HG02571 (cell line): ENCODE measurements at regions not wholly inside any gene's neighbourhood (a gene's known extent, or its start where the extent isn't known, plus 50 kb on each side); places are given as distances from the start of the nearest gene placed in this dataset.
"Not testable (repeated sequence)": the region's sequence is repeated elsewhere in the genome, so short reads cannot be mapped to it uniquely, and the experiment has no call there.

ENCODE experiments used
- ATAC-seq: cut with Tn5 transposase; IDR thresholded peaks from one replicate; pipeline ENCODE4 v1.9.1; 2021; ENCODE audit warnings: mild to moderate bottlenecking, moderate library complexity; ENCODE audit not compliant: unreplicated experiment

DNA sequence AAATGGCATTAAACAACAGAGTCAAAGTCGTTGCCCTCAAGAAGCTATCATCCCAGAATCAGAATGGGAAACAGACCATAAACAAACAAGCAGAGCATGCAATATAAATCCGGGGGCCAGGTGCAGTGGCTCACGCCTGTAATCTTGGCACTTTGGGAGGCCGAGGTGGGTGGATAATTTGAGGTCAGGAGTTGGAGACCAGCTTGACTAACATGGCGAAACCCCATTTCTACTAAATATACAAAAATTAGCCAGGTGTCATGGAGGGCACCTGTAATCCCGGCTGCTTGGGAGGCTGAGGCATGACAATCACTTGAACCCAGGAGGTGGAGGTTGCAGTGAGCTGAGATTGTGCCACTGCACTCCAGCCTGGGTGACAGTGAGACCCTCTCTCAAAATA, 249.8 kb downstream of the CYRIA start:
- not testable (repeated sequence) for ATAC-seq

DNA sequence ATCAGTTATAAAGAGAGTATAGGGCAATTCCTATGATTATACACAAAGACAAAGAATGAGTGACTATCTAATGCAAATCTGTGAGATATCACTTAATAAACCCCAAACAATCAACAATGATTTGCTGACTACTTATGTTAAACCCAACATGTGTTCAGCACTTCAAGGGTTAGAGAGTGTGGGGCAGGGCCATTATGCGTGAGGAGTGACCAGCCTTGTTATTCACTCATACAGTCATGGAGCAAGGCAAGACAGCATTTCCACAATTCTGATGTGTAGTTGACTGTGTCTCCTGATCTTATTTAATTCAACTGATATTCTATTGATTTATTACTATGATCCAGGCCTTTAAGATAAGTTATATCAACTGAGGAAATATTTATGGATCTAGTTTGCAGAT, 251.7 kb downstream of the CYRIA start:
- ATAC-seq = no peak

DNA sequence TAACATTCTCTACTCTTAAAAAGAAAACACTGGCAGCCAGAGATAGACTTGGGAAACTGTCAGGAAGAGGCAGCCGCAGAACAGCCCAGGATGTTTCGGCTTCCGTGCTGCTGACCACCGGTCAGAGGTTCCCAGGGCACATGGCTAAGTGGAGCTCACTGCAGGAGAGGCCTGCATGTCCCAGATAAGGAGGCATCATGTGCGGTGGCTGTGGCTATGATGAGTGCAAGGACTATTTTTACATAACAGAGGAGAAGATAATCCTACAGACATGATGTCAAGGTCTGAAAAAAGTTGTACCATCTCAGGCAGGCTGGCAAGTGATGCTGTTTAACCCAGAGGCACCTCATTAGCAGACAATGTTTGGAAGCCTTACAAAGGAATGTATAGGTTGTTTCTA, 252.3 kb downstream of the CYRIA start:
- no peak for ATAC-seq

DNA sequence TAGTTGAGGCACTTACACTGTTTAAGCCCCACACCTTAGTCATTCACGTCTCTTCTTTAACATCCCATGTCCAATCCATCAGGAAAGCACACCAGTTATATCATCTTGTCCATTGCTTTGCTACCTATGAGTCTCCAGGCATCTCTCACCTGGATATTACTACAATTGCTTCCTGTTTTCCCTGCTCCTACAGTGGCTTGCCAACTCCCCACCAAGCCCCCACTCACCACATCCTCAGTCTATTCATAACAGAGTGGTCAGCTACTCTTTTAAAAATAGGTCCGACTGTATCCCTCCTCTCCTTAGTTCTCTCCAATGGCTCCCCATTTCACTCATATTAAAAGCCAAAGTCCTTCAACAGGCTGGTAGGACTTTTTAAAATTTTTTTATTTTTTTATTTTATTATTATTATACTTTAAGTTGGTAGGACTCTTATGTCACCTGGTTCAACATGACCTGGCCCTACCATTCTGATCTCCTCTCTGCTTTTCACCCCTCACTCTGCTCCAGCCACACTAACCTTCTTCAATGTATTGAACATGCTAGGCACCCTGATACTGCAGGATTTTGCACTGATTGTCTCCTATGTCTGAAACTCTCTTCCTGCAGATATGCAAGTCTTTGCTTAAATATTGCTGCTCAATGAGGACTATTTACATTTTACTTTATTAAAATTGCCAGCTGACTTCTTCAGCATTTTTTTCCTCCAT, 253.2 kb downstream of the CYRIA start:
- no peak for ATAC-seq

DNA sequence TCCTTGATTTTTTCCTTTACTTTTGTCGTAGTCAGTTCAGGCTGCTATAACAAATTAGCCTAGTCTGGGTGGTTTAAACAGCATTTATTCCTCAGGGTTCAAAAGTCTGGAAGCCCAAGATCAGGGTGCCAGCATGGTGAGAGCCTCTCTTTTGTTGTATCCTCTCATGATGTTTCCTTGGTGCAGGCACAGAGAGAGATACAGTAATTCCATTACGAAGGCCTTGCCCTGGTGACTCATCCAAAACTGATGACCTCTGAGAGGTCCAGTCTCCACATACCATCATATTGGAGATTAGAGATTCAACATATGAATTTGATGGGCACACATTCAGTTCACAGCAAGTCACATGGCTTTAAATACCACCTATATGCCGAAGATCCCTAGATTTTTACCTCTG, 253.8 kb downstream of the CYRIA start:
- no peak for ATAC-seq

DNA sequence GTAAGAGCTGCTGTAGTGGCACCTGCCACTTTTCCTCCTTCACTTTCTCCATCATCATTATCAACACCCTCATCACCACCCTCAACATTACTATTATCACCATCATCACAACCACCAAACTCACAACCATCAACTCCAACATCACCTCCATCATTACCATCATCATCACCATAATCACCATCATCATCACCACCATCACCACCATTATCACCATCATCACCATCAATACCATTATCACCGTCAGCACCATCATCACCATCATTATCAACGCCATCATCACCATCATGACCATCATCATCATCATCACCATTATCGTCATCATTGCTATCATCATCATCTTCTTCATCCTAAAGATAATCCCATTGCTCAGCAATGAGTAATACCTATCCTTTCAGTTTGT, 255.8 kb downstream of the CYRIA start:
- no peak for ATAC-seq

DNA sequence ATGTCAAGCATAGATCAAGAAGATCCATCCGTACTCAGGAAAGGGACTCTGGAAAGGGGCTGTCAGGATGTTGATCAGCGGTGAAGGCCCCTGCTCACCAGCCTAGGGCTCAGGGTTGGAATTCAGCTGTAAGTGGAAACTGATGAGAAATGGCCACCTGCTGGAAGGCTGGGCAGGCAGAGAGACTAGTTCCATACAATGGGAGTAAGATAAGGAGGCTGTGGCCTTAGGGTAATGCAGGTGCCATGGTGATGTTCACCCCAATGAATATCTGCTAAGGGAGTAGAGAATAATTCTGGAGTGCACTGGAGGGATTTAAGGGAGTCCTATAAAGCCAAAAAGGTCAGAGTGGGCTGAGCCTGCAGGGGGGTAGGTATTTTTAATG, 256.6 kb downstream of the CYRIA start:
- no peak for ATAC-seq

DNA sequence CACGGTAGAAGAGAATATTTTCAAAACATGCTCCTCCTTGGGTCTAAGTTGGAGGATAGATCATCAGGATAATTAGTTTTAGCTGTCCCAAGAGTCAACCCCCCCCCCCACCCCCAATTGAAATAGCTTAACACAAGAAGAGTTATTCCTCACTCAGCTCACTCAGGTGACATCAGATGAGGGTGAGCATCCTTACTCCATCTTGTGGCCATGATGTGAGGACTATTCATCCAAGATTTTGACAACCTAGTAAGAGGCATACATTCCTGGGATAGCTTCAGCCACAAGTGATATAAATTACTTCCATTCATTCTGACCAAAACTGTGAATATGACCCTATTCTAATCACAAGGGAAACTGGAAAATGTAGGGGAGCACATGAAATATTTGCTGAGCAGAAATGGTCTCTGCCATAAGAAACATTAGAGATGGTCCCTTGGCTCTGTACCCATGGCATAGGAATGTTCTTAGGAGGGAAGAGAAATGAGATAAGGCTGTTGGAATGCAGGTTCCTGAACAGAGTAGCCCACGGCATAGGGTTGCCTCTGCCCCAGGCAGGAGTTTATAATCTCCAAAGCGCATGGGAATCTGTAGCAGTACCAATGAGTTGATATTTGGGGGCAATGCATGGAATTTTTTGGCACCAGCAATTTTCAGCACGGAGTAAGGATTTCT, 257.2 kb downstream of the CYRIA start:
- no peak for ATAC-seq

DNA sequence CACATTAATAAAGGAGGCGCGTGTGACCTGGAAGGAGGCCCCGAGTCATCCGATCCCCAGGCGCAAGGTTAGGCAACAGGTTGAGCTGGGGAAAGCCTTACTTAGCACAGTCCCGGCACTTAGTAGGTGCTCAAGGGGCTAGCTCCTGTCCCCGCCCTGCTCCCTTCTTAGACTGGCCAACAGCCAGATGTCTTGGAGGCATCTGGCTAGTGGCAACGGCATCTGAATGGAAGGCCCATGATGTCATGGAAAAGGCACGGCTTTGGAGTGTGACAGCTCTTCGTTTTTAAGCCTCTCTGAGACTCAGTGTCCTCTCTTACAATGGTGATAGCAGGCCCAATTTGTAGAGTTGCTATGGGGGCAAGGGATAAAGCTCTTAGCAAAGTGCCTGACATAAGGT, 258.3 kb downstream of the CYRIA start:
- no peak for ATAC-seq

DNA sequence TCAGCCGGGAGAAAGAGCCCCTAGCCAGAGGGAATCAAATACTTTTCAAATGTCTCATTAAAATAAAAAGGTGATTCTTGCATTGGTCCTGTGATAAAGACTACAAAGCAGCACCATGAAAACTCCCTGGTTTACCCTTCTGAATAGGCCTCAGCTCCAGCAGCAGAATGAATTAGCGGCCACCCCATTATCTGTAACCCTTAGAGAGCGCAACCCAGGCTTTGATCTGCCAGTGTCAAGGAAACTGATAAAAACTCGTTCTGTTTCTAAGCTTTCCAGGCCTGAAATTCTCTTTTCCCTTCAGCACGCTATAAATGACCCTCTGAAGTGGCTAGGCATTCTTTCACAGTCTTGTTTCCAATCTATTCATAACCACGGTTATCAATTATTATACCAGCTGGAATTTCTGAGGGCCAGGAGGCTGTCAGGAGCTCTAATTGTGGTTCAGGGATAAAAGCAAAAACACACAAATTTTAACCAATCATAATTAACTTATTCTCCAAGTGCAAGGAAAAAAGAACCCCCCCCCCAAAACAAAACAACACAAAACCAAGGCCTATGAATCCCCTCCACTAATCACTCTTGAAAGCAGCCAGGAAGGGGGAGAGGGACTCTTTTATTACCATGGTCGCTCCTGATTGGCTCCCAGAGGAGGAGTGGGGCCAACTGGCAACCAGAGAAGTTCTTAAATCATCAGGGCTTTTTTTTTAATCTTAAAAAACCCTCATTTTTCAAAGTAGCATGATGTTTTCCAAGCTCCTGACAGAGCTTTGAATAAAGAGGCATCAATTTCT, 258.9 kb downstream of the CYRIA start:
- ATAC-seq = no peak

DNA sequence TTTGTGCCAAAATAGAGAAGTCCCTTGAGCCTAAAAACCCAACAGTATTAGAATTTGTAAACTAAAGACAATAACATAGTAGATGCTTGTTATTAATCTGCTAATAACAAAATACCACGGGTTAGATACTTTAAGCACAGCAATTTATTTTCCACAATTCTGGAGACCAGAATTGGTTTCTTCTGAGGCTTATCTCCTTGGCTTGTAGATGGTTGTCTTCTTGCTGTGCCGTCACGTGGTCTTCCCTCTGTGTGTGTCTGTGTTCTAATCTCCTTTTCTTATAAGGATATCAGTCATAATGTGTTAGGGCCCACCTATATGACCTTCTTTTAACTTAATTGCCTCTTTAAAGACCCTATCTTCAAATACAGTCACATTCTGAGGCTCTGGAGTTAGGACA, 260.1 kb downstream of the CYRIA start:
- ATAC-seq = no peak

DNA sequence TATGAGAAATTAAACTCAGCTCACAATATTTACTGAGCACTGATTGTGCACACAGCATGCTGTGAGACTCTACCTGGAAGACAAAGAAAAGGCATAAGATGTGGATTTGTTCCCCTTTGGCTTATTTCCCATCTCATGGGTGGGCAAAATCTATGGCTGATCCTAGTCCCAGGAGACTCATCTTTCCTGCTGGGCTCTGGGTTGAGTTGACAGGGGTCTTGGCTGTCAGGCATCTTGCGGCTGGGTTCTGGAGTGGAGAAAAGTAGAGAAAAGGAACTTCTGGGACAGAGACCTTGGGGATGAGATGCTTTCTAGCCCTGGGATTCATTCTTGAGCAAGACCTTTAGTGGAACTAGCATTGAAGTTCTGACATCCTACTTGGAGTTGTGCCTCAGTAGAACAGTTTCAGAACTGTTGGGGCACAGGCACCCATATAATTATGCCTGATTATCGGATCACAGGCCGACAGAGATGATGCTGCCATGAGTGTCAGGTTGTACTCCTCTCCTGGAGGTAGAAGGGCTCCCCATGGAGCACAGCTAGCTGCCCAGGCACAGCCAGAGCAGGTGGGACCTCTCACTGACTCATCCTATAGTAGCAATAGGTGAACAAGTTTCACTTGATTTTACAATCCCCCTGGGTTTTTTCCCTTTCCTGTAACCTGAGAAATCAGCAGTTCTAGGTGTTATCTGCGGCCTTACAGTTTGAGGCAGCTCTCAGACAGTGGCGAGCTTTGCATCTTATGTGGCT, 260.9 kb downstream of the CYRIA start:
- no peak for ATAC-seq

DNA sequence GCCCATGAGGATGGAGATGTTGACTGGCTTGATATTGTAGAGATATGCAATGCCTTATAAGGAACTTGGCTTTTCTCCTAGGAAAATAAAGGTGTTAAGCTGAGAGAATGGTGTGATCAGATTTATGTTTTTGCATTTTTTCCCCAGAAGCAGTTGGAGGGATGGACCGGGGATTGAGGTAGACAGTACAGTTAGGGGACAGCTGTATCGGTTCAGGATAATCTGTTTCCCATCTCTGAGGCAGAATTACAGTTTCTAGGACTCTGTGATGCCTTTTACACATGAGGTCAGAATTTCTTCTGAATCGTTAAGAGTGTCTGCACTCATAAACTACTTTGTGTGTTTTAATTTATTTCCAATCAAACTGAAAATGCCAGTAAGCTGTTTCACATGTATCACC, 261.5 kb downstream of the CYRIA start:
- no peak for ATAC-seq

DNA sequence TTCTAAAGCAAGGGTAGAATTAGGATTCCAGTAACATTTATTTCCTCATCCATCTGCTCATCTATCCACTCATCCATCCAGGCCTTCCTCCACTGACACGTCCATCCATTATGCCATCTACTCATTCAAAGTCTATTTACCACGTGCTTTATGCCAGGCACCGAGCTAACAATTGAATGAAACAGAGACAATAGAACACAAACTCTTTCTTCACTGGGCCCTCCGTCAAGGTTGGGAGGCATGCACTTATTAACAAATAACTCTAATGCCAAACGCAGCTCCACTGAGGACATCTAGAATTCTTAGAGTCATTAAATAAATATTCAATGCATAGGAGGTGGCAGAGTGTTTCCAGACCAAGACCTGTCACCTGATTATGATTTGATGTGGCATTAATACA, 262.7 kb downstream of the CYRIA start:
- ATAC-seq = no peak

DNA sequence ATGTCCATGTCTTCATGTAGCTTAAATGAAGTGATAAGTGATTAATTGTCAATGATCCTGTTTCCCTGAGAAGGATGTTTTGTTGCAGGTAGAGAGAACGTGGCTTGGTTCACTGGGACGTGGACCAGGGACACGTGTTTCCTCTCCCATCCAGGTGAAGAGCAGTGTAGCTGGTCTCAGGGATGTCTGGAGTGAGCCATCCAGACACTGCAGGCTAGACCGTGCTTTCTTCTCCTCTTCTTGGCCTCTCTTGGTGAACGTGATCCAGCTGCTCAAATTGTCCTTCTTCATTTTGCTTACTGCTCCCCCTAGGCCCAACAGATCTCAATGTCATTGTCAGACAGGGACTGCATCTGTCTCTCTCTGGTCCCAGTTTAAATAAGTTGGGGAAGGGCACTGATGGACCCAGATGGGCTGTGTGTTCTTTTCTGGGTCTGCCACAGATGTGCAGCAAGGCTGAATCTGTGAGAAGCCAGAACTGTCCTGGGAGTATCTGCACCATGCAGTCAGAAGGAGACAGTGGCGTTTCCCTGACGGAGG, 263.8 kb downstream of the CYRIA start:
- ATAC-seq = no peak

DNA sequence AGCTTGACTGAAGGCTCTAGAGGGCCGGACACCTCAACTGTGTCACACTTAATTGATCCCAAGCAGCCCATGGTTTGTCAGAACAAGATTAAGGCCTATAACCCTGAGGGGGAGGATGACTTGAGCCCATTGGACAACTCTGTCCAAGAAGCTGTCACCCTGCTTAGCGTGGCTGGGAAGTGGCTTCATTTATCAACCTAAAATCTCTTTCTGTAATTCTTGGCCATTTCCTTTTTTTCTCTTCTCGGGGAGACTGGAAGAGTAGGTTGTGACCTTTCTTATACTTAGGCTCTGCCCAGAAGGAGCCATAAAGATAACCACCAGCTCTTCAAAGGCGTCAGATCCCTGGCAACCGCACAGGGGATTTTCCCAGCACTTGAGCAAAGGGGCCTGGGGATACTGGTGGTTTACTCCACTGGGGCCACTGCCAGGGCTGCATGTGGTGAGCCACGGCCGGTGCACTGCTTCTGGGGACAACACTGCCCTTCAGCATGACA, 265.5 kb downstream of the CYRIA start:
- ATAC-seq = no peak

DNA sequence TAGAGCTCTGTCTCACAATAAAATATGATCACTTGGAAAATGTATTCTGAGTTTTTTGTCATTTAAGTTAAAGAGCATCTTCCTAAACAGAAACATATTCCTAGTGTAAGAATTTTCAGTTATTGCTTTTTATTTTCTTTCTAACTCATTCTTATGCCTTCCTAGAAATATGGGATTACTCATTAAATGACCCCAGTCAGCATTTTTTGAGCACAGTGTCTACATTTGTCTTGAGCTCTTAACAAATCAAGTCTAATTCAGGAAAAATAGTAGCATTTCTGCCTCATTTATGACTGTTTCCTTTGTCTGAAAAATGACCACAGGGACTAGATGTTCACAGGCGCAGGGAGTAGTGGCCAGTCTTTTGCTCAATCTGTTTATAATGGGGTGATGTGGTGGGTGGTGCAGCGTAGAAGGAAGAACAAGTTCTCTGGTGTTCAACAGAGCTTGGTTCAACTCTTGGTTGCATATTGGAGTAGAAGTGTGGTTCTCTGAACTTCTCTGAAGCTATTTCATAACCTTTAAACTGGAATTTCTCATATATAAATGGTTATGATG, 267.1 kb downstream of the CYRIA start:
- no peak for ATAC-seq

DNA sequence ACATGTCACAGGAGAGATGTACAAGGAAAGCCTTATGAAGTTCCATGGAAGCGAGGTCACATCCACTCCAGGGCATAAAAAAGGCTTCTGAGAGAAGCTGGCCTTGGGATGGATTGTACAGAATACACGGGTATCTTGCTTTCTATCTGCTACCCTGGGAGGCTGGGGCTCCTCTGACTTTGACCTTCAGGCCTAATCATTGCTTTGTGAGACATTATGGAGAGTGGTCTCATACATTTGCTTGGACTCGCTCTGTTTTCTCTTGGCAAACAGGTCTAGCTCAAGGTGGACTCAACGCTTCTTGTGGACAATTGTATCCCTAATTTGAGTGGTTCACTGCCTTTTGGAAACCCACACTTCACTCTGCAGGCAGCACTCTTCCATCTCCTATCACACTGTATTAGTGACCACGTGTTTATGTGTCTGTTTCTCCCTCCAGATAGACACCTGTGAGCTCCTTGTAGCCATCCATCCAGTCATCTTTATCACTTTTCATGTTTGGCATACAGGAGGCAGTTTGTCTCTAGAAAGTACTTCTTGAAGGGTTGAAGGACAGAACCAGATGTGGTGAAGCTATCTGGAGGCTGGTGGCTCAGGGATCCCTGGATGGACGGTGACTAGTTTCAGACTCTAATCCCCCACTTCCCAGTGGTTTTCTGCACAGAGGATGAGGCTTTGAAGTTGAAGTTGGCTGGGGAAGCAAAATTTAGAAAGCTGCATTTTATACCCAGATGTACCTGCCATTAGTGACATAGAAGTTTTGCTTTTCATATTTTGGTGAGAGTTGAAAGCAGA, 267.8 kb downstream of the CYRIA start:
- ATAC-seq = no peak

DNA sequence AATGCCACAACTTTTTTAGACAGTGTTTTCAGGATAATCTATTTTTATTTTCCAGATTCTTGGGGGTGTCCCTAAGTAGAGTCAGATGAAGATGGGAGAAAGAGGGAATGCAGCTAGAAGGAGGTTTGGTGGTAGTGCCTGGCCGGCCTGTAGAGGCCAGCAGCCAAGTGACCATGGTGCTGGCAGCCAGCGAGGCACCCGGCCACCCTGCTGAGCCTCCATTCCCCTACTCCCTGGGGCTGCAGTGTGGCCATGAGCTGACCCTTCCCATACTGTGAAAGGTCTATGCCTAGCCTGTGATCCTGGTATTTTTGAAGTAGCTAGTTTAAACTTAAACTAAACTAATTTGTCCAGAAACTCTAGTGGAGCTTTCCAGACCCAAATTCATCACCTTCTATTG, 268.6 kb downstream of the CYRIA start:
- ATAC-seq = no peak

DNA sequence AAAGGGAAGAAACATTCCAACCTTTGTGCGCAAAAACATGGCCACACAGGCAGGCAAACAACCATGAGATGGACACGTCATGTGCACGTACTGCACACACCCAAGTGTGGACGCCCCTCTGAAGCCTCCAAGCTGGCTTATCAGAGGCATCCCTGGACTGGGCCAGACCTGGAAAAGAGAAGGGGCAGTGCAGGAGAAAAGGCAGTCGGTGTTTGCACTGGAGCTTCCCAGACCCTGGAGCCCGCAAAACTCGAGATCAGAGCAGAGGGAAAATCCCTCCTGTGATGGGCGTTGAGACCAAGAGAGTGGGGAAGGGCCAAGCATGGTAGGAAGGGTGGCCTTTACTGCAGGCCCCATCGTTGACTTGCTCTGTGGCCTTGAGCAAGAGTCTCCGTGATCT, 269.5 kb downstream of the CYRIA start:
- no peak for ATAC-seq
